Activated gamma-delta T cell (primary cell): ENCODE measurements at regions not wholly inside any gene's neighbourhood (a gene's known extent, or its start where the extent isn't known, plus 50 kb on each side); places are given as distances from the start of the nearest gene placed in this dataset.

Source experiments
- DNase-seq: peaks from one replicate; lab custom pipeline; 2025; lab: John Stamatoyannopoulos, UW

GRCh38 chr5:8848997-8849594 lies 696.8 kb downstream of the SEMA5A start:
- DNase-seq: no peak

GRCh38 chr5:8851101-8851500 lies 694.8 kb downstream of the SEMA5A start:
- no peak for DNase-seq

GRCh38 chr5:8857051-8857450 lies 688.8 kb downstream of the SEMA5A start:
- DNase-seq: no peak

DNA sequence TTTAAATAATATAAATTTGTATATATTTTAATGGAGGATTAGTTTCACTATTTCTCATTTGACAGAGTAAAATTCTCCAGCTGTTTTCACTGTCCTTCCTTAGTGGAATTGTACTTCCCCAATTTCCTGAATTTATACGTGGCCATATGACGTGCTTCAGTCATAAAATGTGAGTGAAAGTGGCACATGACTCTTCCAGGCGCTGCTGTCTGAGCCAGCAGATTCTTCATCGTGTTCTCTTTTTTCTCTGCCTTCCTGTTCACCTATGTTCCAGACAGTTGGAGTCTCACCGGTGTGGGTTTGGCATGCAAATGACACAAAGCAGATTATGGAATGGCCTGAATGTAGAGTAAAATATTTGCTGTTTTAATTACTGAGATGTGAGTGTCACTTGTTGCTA lies 684.1 kb downstream of the SEMA5A start:
- DNase-seq: no peak

DNA sequence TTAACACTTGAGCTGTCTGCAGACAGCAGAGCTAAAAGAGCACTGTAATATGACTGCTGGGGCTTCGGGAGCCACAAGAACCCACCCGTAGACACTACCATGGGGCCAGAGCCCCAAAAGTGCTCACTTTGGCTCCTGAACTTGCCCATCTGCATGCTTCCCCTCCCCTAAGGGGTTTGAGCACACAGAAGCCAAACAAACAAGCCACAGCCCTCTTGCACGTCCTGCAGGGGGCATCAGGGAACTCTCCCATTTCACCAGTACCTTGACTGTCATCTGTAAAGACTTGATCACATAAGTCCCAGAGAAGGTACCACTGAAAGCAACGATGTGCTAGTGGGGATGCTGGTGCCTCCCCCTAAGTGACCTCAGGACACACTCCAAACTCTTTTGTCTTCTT lies 681.8 kb downstream of the SEMA5A start:
- DNase-seq: no peak

DNA sequence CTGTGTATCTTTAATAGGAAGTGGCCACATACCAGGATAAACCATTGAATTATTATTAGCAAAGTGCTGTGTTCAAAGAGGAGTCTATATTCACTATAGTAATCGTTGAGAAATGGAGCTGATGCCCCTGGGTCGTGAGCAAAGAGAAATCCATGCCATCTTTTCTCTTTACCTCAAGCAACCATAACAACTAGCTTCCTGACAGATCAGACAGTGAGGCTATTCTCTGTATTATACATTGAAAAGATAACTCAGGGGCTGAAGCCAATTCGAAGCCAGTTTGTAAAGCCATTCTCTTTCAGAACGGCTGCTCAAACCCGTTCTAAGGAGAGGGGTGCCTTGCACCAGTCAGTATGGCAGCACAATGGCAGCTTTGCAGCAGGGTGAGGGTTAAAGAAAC lies 680.6 kb downstream of the SEMA5A start:
- DNase-seq: no peak

- DNase-seq: no peak
Measured at GRCh38 chr5:8865686-8866374, 680.0 kb downstream of the SEMA5A start.

GRCh38 chr5:8868283-8868682 lies 677.6 kb downstream of the SEMA5A start:
- no peak for DNase-seq

GRCh38 chr5:8869932-8870331 lies 675.9 kb downstream of the SEMA5A start:
- DNase-seq: no peak

GRCh38 chr5:8870349-8870958 lies 675.4 kb downstream of the SEMA5A start:
- DNase-seq: no peak

GRCh38 chr5:8870959-8871355 lies 674.9 kb downstream of the SEMA5A start:
- DNase-seq: no peak

- no peak for DNase-seq
Measured at GRCh38 chr5:8871446-8871845, 674.4 kb downstream of the SEMA5A start.

DNA sequence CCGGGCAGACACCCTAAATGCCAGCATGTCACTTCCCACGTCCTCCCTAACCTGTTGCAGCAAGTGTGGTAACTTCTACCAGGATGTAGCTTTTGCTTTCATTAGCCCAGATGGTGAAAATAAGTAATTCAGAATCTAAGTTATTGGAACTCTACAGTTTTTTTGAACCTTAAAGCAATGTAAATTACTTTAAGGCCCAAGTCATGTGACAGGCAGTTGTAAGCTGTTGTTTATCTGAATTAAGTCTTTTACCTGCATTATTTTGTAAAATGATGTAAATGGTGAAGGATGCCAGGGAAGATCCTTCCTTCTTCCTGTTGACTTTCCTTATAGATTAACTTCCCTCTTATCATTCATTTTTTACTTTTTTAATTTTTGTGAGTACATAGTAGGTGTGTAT lies 670.2 kb downstream of the SEMA5A start:
- no peak for DNase-seq

GRCh38 chr5:8879248-8879647 lies 666.6 kb downstream of the SEMA5A start:
- DNase-seq: no peak

- no peak for DNase-seq
Measured at GRCh38 chr5:8884029-8884428, 661.8 kb downstream of the SEMA5A start.

DNA sequence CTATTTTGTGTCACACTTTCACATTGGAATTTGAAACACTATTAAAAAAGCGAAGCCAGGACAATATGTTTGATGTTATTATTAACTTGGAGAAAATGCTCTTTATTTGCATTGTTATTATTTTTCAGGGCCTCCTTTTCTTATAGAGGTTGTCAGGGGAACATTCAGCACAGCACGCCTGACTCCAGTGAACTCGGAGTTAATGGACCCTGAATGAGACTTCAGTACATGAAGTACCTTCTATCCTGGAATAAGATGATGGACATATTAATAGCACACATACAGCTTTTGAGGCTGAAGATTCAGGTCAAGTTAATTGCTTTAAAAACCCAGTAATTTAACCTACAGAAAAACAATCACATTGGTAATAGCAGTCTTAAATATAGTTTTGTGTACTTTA lies 652.9 kb downstream of the SEMA5A start:
- no peak for DNase-seq

- DNase-seq: no peak
Measured at GRCh38 chr5:8894031-8894430, 651.8 kb downstream of the SEMA5A start.

GRCh38 chr5:8895062-8895461 lies 650.8 kb downstream of the SEMA5A start:
- no peak for DNase-seq

DNA sequence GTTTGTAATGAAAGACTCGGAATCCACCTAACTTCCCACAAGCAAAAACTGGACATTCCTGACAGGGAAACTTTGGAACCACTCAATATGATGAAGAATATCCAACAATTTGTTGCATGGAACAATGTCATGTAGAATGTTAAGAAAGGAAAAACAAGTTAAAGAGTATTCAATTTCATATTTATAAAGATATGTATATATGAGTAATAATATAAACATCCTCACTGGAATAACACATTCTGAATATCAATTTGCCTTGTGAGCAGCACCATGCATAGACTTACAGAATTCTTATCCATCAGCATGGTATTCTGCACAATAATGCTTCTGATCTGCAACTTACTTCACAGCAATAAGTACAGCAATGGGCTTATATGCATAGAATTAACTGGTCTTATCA lies 650.3 kb downstream of the SEMA5A start:
- no peak for DNase-seq

- DNase-seq: no peak
Measured at GRCh38 chr5:8897316-8897715, 648.6 kb downstream of the SEMA5A start.

DNA sequence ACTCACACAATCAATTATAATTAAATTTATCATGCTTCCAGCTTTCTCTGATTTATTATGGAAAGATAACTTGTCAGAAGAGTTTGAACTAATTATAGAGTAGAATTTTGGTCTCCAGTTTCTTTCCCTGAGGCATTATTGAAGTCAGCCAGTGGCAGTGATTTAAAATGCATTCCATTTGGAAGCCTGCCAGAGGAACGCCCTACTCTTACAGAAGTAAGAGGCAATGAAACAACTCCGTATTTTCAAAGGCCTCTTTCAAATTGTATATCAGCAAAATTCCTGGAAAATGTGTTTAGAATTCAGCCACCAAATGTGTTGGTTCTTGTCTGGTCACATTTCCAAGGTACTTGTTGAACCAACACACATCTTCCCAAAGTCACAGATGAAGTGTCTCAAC lies 640.9 kb downstream of the SEMA5A start:
- DNase-seq: no peak

- no peak for DNase-seq
Measured at GRCh38 chr5:8906303-8906967, 639.4 kb downstream of the SEMA5A start.
